ENCODE measurements at regions not wholly inside any gene's neighbourhood (a gene's known extent, or its start where the extent isn't known, plus 50 kb on each side); places are given as distances from the start of the nearest gene placed in this dataset.

DNA sequence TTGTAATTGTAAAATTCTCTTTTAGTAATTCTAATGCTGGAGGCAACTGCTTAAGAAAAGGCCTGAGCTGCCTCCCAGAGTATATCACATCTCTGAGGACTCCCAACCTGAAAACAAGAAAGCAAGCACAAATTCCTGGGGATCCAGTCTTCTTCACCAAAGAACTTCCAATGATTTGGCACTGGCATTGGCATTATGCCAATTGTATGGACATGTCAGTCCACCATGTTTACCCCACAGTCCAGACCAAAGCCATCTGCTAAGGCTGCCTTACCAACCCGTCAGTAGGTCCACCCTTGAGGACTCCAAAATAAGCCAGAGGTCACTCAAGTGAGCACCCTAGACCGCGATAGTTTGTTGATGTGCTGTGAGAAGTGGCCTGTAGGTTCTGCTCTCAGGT lies 263.1 kb downstream of the RND3 start:
- no CpG with 5 or more reads among the region's 3 CpGs for WGBS (ENCODE audit: extremely low coverage, insufficient read length, low lambda C conversion rate)
- Histone ChIP-seq H2BK5ac (ENCODE audit: insufficient read length, low read length) (no peak overlapping the region), H3K4me2 (ENCODE audit: insufficient read depth, insufficient read length, low read length) (no peak overlapping the region), H3K18ac (ENCODE audit: insufficient read length, low read depth, low read length) (no peak overlapping the region), H3K79me1 (ENCODE audit: insufficient read depth, low read depth, low read length, poor library complexity, severe bottlenecking) (no peaks in the 10 kb centered on the region), H3T11ph (ENCODE audit: low read length) (no peak overlapping the region), H2BK15ac (ENCODE audit: low read depth, low read length) (no peak overlapping the region), H3K27ac (ENCODE audit: insufficient read length, low read depth, low read length) (no peak overlapping the region), H2BK120ac (ENCODE audit: low read depth, low read length, poor library complexity, severe bottlenecking) (no peak overlapping the region), H4K20me1 (ENCODE audit: control insufficient read depth, insufficient read depth, insufficient read length) (no peaks in the 10 kb centered on the region), H2AFZ (ENCODE audit: low read length) (no peak overlapping the region), H2BK12ac (ENCODE audit: insufficient read length, low read depth, low read length) (no peak overlapping the region), H4K5ac (ENCODE audit: insufficient read length, low read depth, low read length) (no peak overlapping the region), H3K14ac (ENCODE audit: insufficient read depth, low read length) (no peak overlapping the region), H3K27me3 (ENCODE audit: insufficient read depth, low read length) (no peaks in the 10 kb centered on the region), H2BK20ac (ENCODE audit: low read depth, low read length, poor library complexity, severe bottlenecking) (no peak overlapping the region), H2AK5ac (ENCODE audit: insufficient read length, low read length) (no peak overlapping the region), H3K79me2 (ENCODE audit: insufficient read depth, low read length) (no peaks in the 10 kb centered on the region), H3K56ac (ENCODE audit: insufficient read length, low read depth, low read length) (no peak overlapping the region), H4K91ac (ENCODE audit: insufficient read length, low read depth, low read length) (no peak overlapping the region), H3K23me2 (ENCODE audit: insufficient read length, low read depth, low read length, poor library complexity, severe bottlenecking) (no peaks in the 10 kb centered on the region), H3K4me1 (ENCODE audit: insufficient read depth, low read length) (no peaks in the 10 kb centered on the region), H3K9ac (ENCODE audit: extremely low read depth, insufficient read length, low read length) (no peak overlapping the region), H4K8ac (replicated peaks; ENCODE audit: insufficient read length, low read depth, low read length) (no peak overlapping the region), H3K4ac (ENCODE audit: low read depth, low read length) (no peak overlapping the region), H3K9me3 (ENCODE audit: control insufficient read depth, low read depth, low read length) (no peaks in the 10 kb centered on the region), H3K23ac (ENCODE audit: insufficient read length, low read depth, low read length) (no peak overlapping the region)
- Mint-ChIP-seq H3K9me3 (no peaks in the 10 kb centered on the region), H3K4me1 (peaks cover 4 to 10% of the 10 kb centered on the region in 2 experiments; a peak in 2 of 4 replicates), H3K36me3 (ENCODE audit: insufficient read depth in 1 of 3, low read depth in 3 of 3) (no peaks in the 10 kb centered on the region), H3K27me3 (ENCODE audit: low read depth) (no peaks in the 10 kb centered on the region), H3K4me3 (no peak overlapping the region), H3K27ac (no peak overlapping the region)
- TF ChIP-seq, protein P1, sequence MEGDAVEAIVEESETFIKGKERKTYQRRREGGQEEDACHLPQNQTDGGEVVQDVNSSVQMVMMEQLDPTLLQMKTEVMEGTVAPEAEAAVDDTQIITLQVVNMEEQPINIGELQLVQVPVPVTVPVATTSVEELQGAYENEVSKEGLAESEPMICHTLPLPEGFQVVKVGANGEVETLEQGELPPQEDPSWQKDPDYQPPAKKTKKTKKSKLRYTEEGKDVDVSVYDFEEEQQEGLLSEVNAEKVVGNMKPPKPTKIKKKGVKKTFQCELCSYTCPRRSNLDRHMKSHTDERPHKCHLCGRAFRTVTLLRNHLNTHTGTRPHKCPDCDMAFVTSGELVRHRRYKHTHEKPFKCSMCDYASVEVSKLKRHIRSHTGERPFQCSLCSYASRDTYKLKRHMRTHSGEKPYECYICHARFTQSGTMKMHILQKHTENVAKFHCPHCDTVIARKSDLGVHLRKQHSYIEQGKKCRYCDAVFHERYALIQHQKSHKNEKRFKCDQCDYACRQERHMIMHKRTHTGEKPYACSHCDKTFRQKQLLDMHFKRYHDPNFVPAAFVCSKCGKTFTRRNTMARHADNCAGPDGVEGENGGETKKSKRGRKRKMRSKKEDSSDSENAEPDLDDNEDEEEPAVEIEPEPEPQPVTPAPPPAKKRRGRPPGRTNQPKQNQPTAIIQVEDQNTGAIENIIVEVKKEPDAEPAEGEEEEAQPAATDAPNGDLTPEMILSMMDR (conservative IDR thresholded peaks at IDR 0.05): no peak
- no peak for DNase-seq
